LNCAP (cell line): ENCODE measurements at regions not wholly inside any gene's neighbourhood (a gene's known extent, or its start where the extent isn't known, plus 50 kb on each side); places are given as distances from the start of the nearest gene placed in this dataset.

Source experiments
- TF ChIP-seq, protein P1 (sequence below): fragments of 450-650 bp; IDR thresholded peaks from 2 replicates; pipeline ENCODE4 v1.5.1; 2017; ENCODE audit warnings: mild to moderate bottlenecking

- TF ChIP-seq, protein P1, sequence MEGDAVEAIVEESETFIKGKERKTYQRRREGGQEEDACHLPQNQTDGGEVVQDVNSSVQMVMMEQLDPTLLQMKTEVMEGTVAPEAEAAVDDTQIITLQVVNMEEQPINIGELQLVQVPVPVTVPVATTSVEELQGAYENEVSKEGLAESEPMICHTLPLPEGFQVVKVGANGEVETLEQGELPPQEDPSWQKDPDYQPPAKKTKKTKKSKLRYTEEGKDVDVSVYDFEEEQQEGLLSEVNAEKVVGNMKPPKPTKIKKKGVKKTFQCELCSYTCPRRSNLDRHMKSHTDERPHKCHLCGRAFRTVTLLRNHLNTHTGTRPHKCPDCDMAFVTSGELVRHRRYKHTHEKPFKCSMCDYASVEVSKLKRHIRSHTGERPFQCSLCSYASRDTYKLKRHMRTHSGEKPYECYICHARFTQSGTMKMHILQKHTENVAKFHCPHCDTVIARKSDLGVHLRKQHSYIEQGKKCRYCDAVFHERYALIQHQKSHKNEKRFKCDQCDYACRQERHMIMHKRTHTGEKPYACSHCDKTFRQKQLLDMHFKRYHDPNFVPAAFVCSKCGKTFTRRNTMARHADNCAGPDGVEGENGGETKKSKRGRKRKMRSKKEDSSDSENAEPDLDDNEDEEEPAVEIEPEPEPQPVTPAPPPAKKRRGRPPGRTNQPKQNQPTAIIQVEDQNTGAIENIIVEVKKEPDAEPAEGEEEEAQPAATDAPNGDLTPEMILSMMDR, result no peak
Observed at GRCh38 chr7:129366-130221, 62.8 kb upstream of the FAM20C start.

DNA sequence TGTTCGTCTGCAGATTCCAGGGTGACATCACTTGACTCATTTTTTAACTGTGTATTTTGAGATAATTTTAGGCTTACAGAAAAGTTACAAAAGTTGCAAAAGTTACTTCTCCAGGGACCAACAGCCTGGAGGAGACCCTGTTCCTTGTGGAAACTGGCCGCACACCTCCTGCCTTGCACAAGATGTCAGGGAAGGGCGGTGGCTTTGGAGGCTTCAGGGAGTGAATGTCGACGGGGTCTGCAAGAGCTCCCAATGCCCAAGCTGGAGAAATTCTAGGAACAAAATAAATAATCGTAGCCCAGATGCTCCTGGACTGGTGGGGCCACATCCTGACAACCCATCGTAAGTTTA, 62.2 kb upstream of the FAM20C start:
- TF ChIP-seq, protein P1, result no peak

DNA sequence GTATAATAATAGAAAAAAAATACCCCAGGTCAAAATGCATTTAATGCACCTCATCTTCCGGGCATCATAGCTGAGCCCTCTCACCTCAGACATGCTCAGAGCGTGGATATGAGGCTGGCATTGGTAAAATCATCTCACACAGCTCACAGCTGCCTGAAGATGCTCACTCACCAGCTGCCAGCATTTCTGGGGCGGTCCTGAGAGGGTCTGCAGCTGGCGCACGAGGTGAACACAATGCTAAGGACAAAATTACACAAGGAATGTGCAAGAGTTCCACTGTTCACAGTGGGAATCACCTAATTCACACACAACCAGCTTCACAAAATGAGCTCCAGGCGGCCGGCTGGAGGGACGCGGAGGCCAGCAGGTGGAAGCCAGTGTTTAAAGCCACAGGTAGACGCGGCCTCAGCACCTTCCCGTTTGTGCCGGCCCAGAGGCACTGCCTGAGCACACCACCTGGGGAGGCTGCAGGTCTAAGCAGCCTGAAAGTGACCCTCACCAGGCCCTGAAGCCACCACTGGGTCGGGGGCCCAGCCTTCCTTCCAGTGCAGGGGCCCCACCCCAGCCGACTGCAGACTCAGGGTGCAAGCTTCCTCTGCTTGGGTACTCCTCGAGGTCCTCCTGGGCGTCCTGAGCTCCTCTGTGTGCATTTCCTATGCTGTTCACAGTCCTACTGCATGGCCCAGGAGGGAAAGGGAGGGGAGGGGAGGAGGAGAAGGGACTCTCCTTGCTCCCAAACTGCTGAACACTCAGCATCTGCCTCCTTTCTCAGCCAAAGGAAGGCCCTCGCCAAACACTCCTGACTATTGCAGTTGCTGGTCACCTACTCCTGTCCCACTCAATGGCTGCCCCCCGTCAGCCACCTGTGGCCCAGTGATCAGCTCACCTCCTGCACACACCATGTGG, 61.2 kb upstream of the FAM20C start:
- TF ChIP-seq, protein P1, result no peak

DNA sequence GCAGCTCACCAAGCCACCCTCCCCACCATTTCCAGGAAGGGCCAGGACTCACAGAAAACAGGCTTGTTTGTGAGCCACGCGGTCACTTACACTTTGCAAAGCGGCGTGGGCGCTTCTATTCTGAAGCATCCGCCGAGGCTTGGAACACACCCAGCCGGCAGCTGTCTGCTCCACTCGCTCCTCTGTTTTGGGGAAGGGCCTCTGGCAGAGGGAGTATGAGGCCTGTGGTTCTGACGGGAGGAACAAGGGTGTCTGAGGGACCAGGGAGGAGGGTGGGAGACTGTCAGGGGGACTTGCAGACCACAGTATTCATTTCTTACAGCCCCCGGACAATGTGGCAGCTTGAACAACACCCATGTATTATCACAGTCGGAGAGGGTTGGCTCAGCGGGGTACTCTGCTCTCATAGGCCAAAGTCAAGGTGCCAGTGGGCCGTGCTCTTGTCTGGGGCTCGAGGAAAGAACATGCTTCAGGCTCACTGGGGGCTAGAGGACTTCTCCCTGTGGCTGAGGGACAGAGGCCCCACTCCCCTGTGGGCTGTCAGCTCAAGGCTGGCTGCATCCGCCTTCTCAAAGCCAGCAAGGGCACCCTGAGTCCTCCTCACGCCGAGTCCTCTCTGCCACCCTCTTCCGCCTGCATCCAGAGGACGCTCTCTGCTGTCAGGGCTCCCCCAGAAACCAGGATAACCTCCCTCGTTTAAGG, 60.4 kb upstream of the FAM20C start:
- TF ChIP-seq, protein P1, result no peak

DNA sequence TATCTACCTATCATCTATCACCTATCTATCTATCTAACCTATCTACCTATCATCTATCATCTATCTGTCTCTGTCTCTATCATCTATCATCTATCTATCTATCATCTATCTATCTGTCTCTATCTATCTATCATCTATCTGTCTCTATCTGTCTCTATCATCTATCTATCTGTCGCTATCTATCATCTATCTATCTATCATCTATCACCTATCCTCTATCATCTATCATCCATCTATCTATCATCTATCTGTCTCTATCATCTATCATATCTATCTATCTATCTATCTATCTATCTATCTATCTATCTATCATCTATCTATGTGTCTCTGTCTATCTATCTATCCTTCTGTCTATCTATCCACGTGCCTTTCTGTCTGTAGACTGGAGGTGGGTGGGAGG, 59.5 kb upstream of the FAM20C start:
- TF ChIP-seq, protein P1, result no peak

- TF ChIP-seq, protein P1, result no peak
Observed at GRCh38 chr7:133470-133869, 58.9 kb upstream of the FAM20C start.

GRCh38 chr7:134029-134428, 58.3 kb upstream of the FAM20C start:
- TF ChIP-seq, protein P1, result no peak
